ENCODE measurements at regions not wholly inside any gene's neighbourhood (a gene's known extent, or its start where the extent isn't known, plus 50 kb on each side); places are given as distances from the start of the nearest gene placed in this dataset.

GRCh38 chrX:46278572-46278971, 266.6 kb downstream of the ZNF674 start:
- H3K4me3 Mint-ChIP-seq (ENCODE audit: unreplicated experiment): no peak overlapping the region
- no peaks in the 10 kb centered on the region for H3K36me3 Mint-ChIP-seq (ENCODE audit: unreplicated experiment)
- TF ChIP-seq CTCF (IDR thresholded peaks at IDR 0.05): no peak
- no peak for DNase-seq (ENCODE audit: extremely low spot score, unreplicated experiment)
- H3K4me1 Mint-ChIP-seq (ENCODE audit: unreplicated experiment): peaks cover 15% of the 10 kb centered on the region
- no peaks in the 10 kb centered on the region for H3K27me3 Mint-ChIP-seq (ENCODE audit: unreplicated experiment)
- H3K27ac Mint-ChIP-seq (ENCODE audit: unreplicated experiment): no peak overlapping the region
- peaks cover 8% of the 10 kb centered on the region for H3K9me3 Mint-ChIP-seq (ENCODE audit: unreplicated experiment)

- Mint-ChIP-seq H3K4me3 (ENCODE audit: unreplicated experiment) (no peak overlapping the region), H3K27ac (ENCODE audit: unreplicated experiment) (no peak overlapping the region), H3K27me3 (ENCODE audit: unreplicated experiment) (no peaks in the 10 kb centered on the region), H3K9me3 (ENCODE audit: unreplicated experiment) (peaks cover 6% of the 10 kb centered on the region), H3K4me1 (ENCODE audit: unreplicated experiment) (peaks cover 4% of the 10 kb centered on the region), H3K36me3 (ENCODE audit: unreplicated experiment) (no peaks in the 10 kb centered on the region)
- no peak for DNase-seq (ENCODE audit: extremely low spot score, unreplicated experiment)
- TF ChIP-seq CTCF (IDR thresholded peaks at IDR 0.05): no peak
Measured at GRCh38 chrX:46268412-46268811, 276.8 kb downstream of the ZNF674 start.

GRCh38 chrX:46263494-46263893, 281.7 kb downstream of the ZNF674 start:
- no peak for DNase-seq (ENCODE audit: extremely low spot score, unreplicated experiment)
- no peaks in the 10 kb centered on the region for H3K9me3 Mint-ChIP-seq (ENCODE audit: unreplicated experiment)
- H3K27me3 Mint-ChIP-seq (ENCODE audit: unreplicated experiment): no peaks in the 10 kb centered on the region
- H3K27ac Mint-ChIP-seq (ENCODE audit: unreplicated experiment): no peak overlapping the region
- H3K4me3 Mint-ChIP-seq (ENCODE audit: unreplicated experiment): no peak overlapping the region
- TF ChIP-seq CTCF (IDR thresholded peaks at IDR 0.05): no peak
- H3K4me1 Mint-ChIP-seq (ENCODE audit: unreplicated experiment): peaks cover 11% of the 10 kb centered on the region
- H3K36me3 Mint-ChIP-seq (ENCODE audit: unreplicated experiment): no peaks in the 10 kb centered on the region

GRCh38 chrX:46262304-46262703, 282.9 kb downstream of the ZNF674 start:
- H3K4me3 Mint-ChIP-seq (ENCODE audit: unreplicated experiment): no peak overlapping the region
- no peaks in the 10 kb centered on the region for H3K27me3 Mint-ChIP-seq (ENCODE audit: unreplicated experiment)
- DNase-seq (ENCODE audit: extremely low spot score, unreplicated experiment): no peak
- no peak for TF ChIP-seq CTCF (IDR thresholded peaks at IDR 0.05)
- no peaks in the 10 kb centered on the region for H3K36me3 Mint-ChIP-seq (ENCODE audit: unreplicated experiment)
- H3K9me3 Mint-ChIP-seq (ENCODE audit: unreplicated experiment): no peaks in the 10 kb centered on the region
- no peak overlapping the region for H3K27ac Mint-ChIP-seq (ENCODE audit: unreplicated experiment)
- H3K4me1 Mint-ChIP-seq (ENCODE audit: unreplicated experiment): peaks cover 11% of the 10 kb centered on the region

- TF ChIP-seq CTCF (IDR thresholded peaks at IDR 0.05): no peak
Measured at GRCh38 chrX:46260499-46260898, 284.7 kb downstream of the ZNF674 start.

More at GRCh38 chrX:46260499-46260898, 284.7 kb downstream of the ZNF674 start:
- no peak for DNase-seq (ENCODE audit: extremely low spot score, unreplicated experiment)
- Mint-ChIP-seq H3K4me3 (ENCODE audit: unreplicated experiment) (no peak overlapping the region), H3K27ac (ENCODE audit: unreplicated experiment) (no peak overlapping the region), H3K9me3 (ENCODE audit: unreplicated experiment) (peaks cover 5% of the 10 kb centered on the region), H3K36me3 (ENCODE audit: unreplicated experiment) (no peaks in the 10 kb centered on the region), H3K4me1 (ENCODE audit: unreplicated experiment) (peaks cover 16% of the 10 kb centered on the region), H3K27me3 (ENCODE audit: unreplicated experiment) (no peaks in the 10 kb centered on the region)
